ENCODE measurements at regions not wholly inside any gene's neighbourhood (a gene's known extent, or its start where the extent isn't known, plus 50 kb on each side); places are given as distances from the start of the nearest gene placed in this dataset.

DNA sequence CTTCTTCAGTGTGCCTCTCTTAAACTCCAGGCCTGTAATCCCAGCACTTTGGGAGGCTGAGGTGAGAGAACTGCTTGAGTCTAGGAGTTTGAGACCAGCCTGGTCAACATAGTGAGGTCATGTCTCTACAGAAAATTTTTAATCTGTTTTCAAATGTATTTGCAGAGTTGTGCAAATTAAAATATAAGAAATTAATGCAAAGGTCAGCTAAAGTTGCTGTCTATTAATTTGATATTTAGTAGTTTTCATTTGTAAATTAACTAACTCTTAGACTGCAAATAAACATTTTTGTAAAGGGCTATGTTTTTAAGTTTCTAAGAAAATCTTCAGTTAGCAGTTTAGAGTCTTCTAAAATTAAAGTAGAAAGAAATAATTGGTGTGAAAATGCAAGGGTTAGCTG is 99.9 kb upstream of the TJP1 start:
- intact Hi-C loops (cut with micrococcal nuclease; ENCODE audit: unreplicated experiment): loop anchor here (5.0 kb wide), 1 partner anchor 120 kb away; no protein-coding TSS in a partner anchor
- Histone ChIP-seq H3K4me1 (replicated peaks; ENCODE audit: insufficient read depth) (peaks cover 92% of the 10 kb centered on the region), H3K9me3 (ENCODE audit: insufficient read depth, low read depth) (no peaks in the 10 kb centered on the region), H2AFZ (no peak overlapping the region), H3K4me2 (no peak overlapping the region), H4K20me1 (ENCODE audit: insufficient read depth) (no peaks in the 10 kb centered on the region), H3K4me3 (no peak overlapping the region), H3K36me3 (ENCODE audit: low read depth) (no peaks in the 10 kb centered on the region), H3K27me3 (ENCODE audit: insufficient read depth, low read depth) (no peaks in the 10 kb centered on the region), H3K27ac (peak overlapping the region; percentile 90), H3K79me2 (ENCODE audit: low read depth) (no peaks in the 10 kb centered on the region), H3K9me2 (ENCODE audit: insufficient read depth) (no peaks in the 10 kb centered on the region), H3F3A (ENCODE audit: insufficient read depth, low read depth) (peaks cover 50% of the 10 kb centered on the region)
- ChIA-PET CTCF (no interaction called here), POLR2A (ENCODE audit: unreplicated experiment) (no interaction called here)
- no peak for DNase-seq
- no TSS peak for BruUV-seq (replicated peaks)
- TF ChIP-seq, protein P1, sequence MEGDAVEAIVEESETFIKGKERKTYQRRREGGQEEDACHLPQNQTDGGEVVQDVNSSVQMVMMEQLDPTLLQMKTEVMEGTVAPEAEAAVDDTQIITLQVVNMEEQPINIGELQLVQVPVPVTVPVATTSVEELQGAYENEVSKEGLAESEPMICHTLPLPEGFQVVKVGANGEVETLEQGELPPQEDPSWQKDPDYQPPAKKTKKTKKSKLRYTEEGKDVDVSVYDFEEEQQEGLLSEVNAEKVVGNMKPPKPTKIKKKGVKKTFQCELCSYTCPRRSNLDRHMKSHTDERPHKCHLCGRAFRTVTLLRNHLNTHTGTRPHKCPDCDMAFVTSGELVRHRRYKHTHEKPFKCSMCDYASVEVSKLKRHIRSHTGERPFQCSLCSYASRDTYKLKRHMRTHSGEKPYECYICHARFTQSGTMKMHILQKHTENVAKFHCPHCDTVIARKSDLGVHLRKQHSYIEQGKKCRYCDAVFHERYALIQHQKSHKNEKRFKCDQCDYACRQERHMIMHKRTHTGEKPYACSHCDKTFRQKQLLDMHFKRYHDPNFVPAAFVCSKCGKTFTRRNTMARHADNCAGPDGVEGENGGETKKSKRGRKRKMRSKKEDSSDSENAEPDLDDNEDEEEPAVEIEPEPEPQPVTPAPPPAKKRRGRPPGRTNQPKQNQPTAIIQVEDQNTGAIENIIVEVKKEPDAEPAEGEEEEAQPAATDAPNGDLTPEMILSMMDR (conservative IDR thresholded peaks at IDR 0.05): no peak
- no peak for TF ChIP-seq EZH2 (IDR thresholded peaks at IDR 0.05; ENCODE audit: low read depth)

DNA sequence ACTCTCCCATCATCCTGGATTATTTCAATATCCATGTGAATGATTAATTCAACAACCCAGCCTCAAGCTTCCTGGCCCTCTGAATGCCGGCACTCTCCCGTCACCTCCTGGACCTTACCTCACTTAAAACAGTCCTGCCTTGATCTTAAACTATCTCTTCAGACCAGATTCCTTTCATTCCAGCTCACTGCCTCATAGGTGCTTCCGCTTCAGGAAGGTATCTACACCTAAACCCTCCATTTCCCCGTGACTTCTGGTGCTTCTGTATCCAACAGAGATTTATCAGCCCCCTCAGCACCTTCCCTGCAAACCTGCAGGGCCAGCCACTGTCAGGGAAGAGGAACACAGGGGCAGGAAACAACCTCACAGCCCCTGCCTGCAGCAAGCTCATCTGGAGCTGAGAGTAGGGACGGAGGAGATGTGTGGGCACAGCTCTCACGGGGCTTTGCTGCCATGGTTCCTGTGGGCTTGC is 98.9 kb upstream of the TJP1 start:
- Histone ChIP-seq H4K20me1 (ENCODE audit: insufficient read depth) (no peaks in the 10 kb centered on the region), H3K9me2 (ENCODE audit: insufficient read depth) (no peaks in the 10 kb centered on the region), H3K36me3 (ENCODE audit: low read depth) (no peaks in the 10 kb centered on the region), H2AFZ (peak overlapping the region; percentile 41; the same call in 1 of the 2 replicates), H3K4me3 (peak overlapping the region; percentile 51; the same call in 1 of the 2 replicates), H3K4me2 (peak overlapping the region; percentile 89), H3K79me2 (ENCODE audit: low read depth) (no peaks in the 10 kb centered on the region), H3F3A (ENCODE audit: insufficient read depth, low read depth) (peaks cover 46% of the 10 kb centered on the region), H3K27me3 (ENCODE audit: insufficient read depth, low read depth) (no peaks in the 10 kb centered on the region), H3K27ac (peak overlapping the region; percentile 90), H3K4me1 (replicated peaks; ENCODE audit: insufficient read depth) (peaks cover 82% of the 10 kb centered on the region), H3K9me3 (ENCODE audit: insufficient read depth, low read depth) (no peaks in the 10 kb centered on the region)
- ChIA-PET CTCF (no interaction called here), POLR2A (ENCODE audit: unreplicated experiment) (interaction anchor here (0.6 to 1.2 kb wide), 4 partner anchors 37 to 293 kb away, joined by 3 to 9 read pairs (median 4); no protein-coding TSS in a partner anchor)
- peak; percentile 66 to 90 for DNase-seq
- intact Hi-C loops (cut with micrococcal nuclease; ENCODE audit: unreplicated experiment): loop anchor here (1.0 to 5.0 kb wide), 4 partner anchors 14 to 185 kb away; no protein-coding TSS in a partner anchor
- TF ChIP-seq EZH2 (IDR thresholded peaks at IDR 0.05; ENCODE audit: low read depth): no peak
- TF ChIP-seq, protein P1 (conservative IDR thresholded peaks at IDR 0.05): no peak
- BruUV-seq (replicated peaks): no TSS peak

DNA sequence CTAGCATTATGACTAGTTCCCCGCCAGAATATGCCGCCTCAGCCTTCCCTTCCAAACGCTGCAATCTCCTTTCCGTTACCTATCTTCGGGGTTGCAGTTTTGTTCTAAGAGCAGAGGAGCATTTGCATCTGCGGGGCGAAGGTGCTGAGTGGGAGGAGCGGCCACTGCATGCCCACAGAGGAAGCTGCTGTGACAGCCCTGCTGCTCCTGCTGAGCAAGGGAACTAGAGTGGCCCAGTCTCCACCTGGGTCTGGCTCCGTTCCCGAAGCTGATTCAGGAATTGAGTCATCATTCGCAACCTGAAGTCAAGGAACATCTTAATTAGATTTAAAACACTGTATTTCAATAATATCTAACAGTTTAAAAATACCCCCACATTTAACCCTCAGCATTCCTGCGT is 98.2 kb upstream of the TJP1 start:
- H3K9me2 ChIP-seq (ENCODE audit: insufficient read depth): no peaks in the 10 kb centered on the region
- H4K20me1 ChIP-seq (ENCODE audit: insufficient read depth): no peaks in the 10 kb centered on the region
- peak overlapping the region; percentile 89 for H3K4me2 ChIP-seq
- peak; percentile 81 to 82 for DNase-seq
- intact Hi-C loops (cut with micrococcal nuclease; ENCODE audit: unreplicated experiment): loop anchor here (2.0 to 5.0 kb wide), 2 partner anchors 14 to 122 kb away; no protein-coding TSS in a partner anchor
- CTCF ChIA-PET: no interaction called here
- H3K4me1 ChIP-seq (replicated peaks; ENCODE audit: insufficient read depth): peaks cover 75% of the 10 kb centered on the region
- POLR2A ChIA-PET (ENCODE audit: unreplicated experiment): interaction anchor here (0.6 to 1.2 kb wide), 2 partner anchors 91 to 98 kb away, joined by 9 to 25 read pairs; no protein-coding TSS in a partner anchor
- H3F3A ChIP-seq (ENCODE audit: insufficient read depth, low read depth): peaks cover 39% of the 10 kb centered on the region
- H3K79me2 ChIP-seq (ENCODE audit: low read depth): no peaks in the 10 kb centered on the region
- H3K27ac ChIP-seq: peak overlapping the region; percentile 90
- H3K4me3 ChIP-seq: peak overlapping the region; percentile 51; the same call in 1 of the 2 replicates
- TF ChIP-seq EZH2 (IDR thresholded peaks at IDR 0.05; ENCODE audit: low read depth): no peak
- TF ChIP-seq, protein P1 (conservative IDR thresholded peaks at IDR 0.05): no peak
- H3K27me3 ChIP-seq (ENCODE audit: insufficient read depth, low read depth): no peaks in the 10 kb centered on the region
- H2AFZ ChIP-seq: peak overlapping the region; percentile 25; the same call in 1 of the 2 replicates
- no peaks in the 10 kb centered on the region for H3K9me3 ChIP-seq (ENCODE audit: insufficient read depth, low read depth)
- TSS peak; percentile 42 for BruUV-seq (replicated peaks)
- H3K36me3 ChIP-seq (ENCODE audit: low read depth): no peaks in the 10 kb centered on the region
